ENCODE measurements at regions not wholly inside any gene's neighbourhood (a gene's known extent, or its start where the extent isn't known, plus 50 kb on each side); places are given as distances from the start of the nearest gene placed in this dataset.
"Not testable (repeated sequence)": the region's sequence is repeated elsewhere in the genome, so short reads cannot be mapped to it uniquely, and the experiment has no call there.

- TF ChIP-seq, protein P1, sequence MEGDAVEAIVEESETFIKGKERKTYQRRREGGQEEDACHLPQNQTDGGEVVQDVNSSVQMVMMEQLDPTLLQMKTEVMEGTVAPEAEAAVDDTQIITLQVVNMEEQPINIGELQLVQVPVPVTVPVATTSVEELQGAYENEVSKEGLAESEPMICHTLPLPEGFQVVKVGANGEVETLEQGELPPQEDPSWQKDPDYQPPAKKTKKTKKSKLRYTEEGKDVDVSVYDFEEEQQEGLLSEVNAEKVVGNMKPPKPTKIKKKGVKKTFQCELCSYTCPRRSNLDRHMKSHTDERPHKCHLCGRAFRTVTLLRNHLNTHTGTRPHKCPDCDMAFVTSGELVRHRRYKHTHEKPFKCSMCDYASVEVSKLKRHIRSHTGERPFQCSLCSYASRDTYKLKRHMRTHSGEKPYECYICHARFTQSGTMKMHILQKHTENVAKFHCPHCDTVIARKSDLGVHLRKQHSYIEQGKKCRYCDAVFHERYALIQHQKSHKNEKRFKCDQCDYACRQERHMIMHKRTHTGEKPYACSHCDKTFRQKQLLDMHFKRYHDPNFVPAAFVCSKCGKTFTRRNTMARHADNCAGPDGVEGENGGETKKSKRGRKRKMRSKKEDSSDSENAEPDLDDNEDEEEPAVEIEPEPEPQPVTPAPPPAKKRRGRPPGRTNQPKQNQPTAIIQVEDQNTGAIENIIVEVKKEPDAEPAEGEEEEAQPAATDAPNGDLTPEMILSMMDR (IDR thresholded peaks at IDR 0.05), result peak in 1 of 4 experiments; percentile 29
- TF ChIP-seq EP300 (IDR thresholded peaks at IDR 0.05), result not testable (repeated sequence)
Observed at GRCh38 chr16:21520134-21521047, 79.0 kb upstream of the METTL9 start.

All from gastroesophageal sphincter (tissue), 3 donors.